ENCODE measurements at regions not wholly inside any gene's neighbourhood (a gene's known extent, or its start where the extent isn't known, plus 50 kb on each side); places are given as distances from the start of the nearest gene placed in this dataset.

- no peak for DNase-seq
These were observed 468.5 kb downstream of the TAF11L14 start for GRCh38 chr5:18102733-18103132.

DNA sequence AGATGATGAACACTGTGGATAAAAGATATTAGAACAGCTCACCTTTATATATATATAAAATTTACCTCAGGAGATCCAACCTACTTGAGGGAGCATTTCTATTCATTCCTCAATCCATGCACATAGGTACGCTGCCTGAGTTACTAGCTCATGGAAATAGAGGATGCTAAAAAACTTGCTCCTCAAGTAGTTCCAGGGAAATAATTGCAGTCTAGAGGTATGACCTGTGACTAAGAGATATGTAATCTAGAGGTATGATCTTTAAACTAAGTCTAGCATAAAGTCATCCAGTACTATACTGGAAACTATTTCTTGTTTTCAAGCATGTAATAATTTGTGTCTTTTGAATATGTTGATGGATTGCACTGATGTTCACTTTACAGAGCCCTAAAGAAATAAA lies 471.2 kb downstream of the TAF11L14 start:
- no peaks in the 10 kb centered on the region for H3K36me3 ChIP-seq (ENCODE audit: control insufficient read depth, insufficient read depth, low read length)
- H3K4me1 Mint-ChIP-seq = no peaks in the 10 kb centered on the region

More at GRCh38 chr5:18102733-18103132, 468.5 kb downstream of the TAF11L14 start:
- Mint-ChIP-seq H3K36me3 (ENCODE audit: low read depth) (no peaks in the 10 kb centered on the region), H3K4me1 (no peaks in the 10 kb centered on the region), H3K27ac (no peak overlapping the region), H3K4me3 (no peak overlapping the region), H3K9me3 (no peaks in the 10 kb centered on the region), H3K27me3 (ENCODE audit: insufficient read depth) (no peaks in the 10 kb centered on the region)
- H3K36me3 ChIP-seq (ENCODE audit: control insufficient read depth, insufficient read depth, low read length) = no peaks in the 10 kb centered on the region
- no peak overlapping the region for H3K9ac ChIP-seq (ENCODE audit: extremely low read depth, low read length, poor library complexity, severe bottlenecking)
- H3K4me1 ChIP-seq (ENCODE audit: control insufficient read depth, insufficient read depth, low read length) = no peaks in the 10 kb centered on the region
- peak; percentile 74 for TF ChIP-seq CTCF (conservative IDR thresholded peaks at IDR 0.05)
- H3K27me3 ChIP-seq (ENCODE audit: control insufficient read depth, insufficient read depth, low read length, poor library complexity, severe bottlenecking) = no peaks in the 10 kb centered on the region
- H3K9me3 ChIP-seq (ENCODE audit: control insufficient read depth, low read length) = no peaks in the 10 kb centered on the region
- H3K4me3 ChIP-seq (ENCODE audit: low read length) = no peak overlapping the region
- H3K27ac ChIP-seq (ENCODE audit: low read depth, low read length) = no peak overlapping the region
- 86 to 90% methylated on average over 1 of the region's 1 CpG for WGBS, 2 experiments (ENCODE audit: insufficient coverage in 1 of 2, insufficient read length in 1 of 2)

DNA sequence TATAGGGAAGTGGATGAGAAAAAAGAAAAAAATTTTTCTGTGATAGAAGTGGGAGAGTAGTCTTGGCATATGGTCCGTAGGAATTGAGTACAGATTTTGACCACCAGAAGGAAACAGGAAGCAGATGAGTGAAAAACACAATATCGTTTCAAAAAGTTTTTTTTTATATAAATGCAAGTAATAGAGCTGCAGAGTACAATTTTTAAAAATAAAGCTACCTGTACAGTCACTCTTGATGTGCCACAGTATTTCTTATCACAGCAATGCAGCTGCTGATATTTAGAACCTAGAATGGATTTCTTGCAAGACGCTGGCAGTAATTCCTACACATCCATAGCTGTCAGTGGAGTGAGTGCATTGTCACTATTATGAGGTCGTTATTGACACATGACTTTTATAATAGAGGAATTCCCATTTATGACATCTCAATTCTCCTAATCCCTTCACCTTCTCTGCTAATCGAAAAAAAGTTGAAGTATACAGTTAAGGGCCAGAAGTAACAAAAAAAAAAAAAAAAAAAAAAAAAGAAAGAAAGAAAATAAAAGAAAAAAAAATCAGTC lies 477.7 kb downstream of the TAF11L14 start:
- WGBS, 2 experiments (ENCODE audit: insufficient coverage in 1 of 2, insufficient read length in 1 of 2) = 93 to 100% methylated on average over 1 to 4 of the region's 5 CpGs
- no peak for DNase-seq
- Mint-ChIP-seq H3K36me3 (ENCODE audit: low read depth) (no peaks in the 10 kb centered on the region), H3K9me3 (no peaks in the 10 kb centered on the region), H3K27ac (no peak overlapping the region), H3K4me3 (no peak overlapping the region), H3K4me1 (no peaks in the 10 kb centered on the region), H3K27me3 (ENCODE audit: insufficient read depth) (peaks cover 7% of the 10 kb centered on the region)
- no peak overlapping the region for H3K4me3 ChIP-seq (ENCODE audit: low read length)
- no peak for TF ChIP-seq CTCF (conservative IDR thresholded peaks at IDR 0.05)
- H3K27me3 ChIP-seq (ENCODE audit: control insufficient read depth, insufficient read depth, low read length, poor library complexity, severe bottlenecking) = no peaks in the 10 kb centered on the region
- H3K9me3 ChIP-seq (ENCODE audit: control insufficient read depth, low read length) = no peaks in the 10 kb centered on the region
- no peaks in the 10 kb centered on the region for H3K4me1 ChIP-seq (ENCODE audit: control insufficient read depth, insufficient read depth, low read length)
- no peak overlapping the region for H3K27ac ChIP-seq (ENCODE audit: low read depth, low read length)
- no peaks in the 10 kb centered on the region for H3K36me3 ChIP-seq (ENCODE audit: control insufficient read depth, insufficient read depth, low read length)
- H3K9ac ChIP-seq (ENCODE audit: extremely low read depth, low read length, poor library complexity, severe bottlenecking) = no peak overlapping the region

More for the DNA sequence above, 471.2 kb downstream of the TAF11L14 start:
- H3K4me3 Mint-ChIP-seq = no peak overlapping the region
- Histone ChIP-seq H3K27ac (ENCODE audit: low read depth, low read length) (no peak overlapping the region), H3K4me3 (ENCODE audit: low read length) (no peak overlapping the region), H3K4me1 (ENCODE audit: control insufficient read depth, insufficient read depth, low read length) (no peaks in the 10 kb centered on the region), H3K9ac (ENCODE audit: extremely low read depth, low read length, poor library complexity, severe bottlenecking) (no peak overlapping the region), H3K27me3 (ENCODE audit: control insufficient read depth, insufficient read depth, low read length, poor library complexity, severe bottlenecking) (no peaks in the 10 kb centered on the region), H3K9me3 (ENCODE audit: control insufficient read depth, low read length) (no peaks in the 10 kb centered on the region)
- no peak overlapping the region for H3K27ac Mint-ChIP-seq
- no peak for DNase-seq
- no peak for TF ChIP-seq CTCF (conservative IDR thresholded peaks at IDR 0.05)
- H3K36me3 Mint-ChIP-seq (ENCODE audit: low read depth) = no peaks in the 10 kb centered on the region
- no peaks in the 10 kb centered on the region for H3K27me3 Mint-ChIP-seq (ENCODE audit: insufficient read depth)
- H3K9me3 Mint-ChIP-seq = no peaks in the 10 kb centered on the region
- WGBS, 2 experiments (ENCODE audit: insufficient coverage in 1 of 2, insufficient read length in 1 of 2) = 85% methylated on average over 1 of the region's 1 CpG; no CpG with 5 or more reads in 1 of the 2 experiments

All from endodermal cell (in vitro differentiated cells).